ENCODE measurements at regions not wholly inside any gene's neighbourhood (a gene's known extent, or its start where the extent isn't known, plus 50 kb on each side); places are given as distances from the start of the nearest gene placed in this dataset.

- TF ChIP-seq CTCF (conservative IDR thresholded peaks at IDR 0.05), result no peak
- TF ChIP-seq EZH2 (IDR thresholded peaks at IDR 0.05; ENCODE audit: low read depth), result no peak
Observed at GRCh38 chrX:94850811-94851210, 1176.8 kb downstream of the FAM133A start.

All from PC-9 (cell line).